GM23338 (cell line): ENCODE measurements at regions not wholly inside any gene's neighbourhood (a gene's known extent, or its start where the extent isn't known, plus 50 kb on each side); places are given as distances from the start of the nearest gene placed in this dataset. TPM values are rescaled to one million over a fixed set of nuclear protein-coding genes. Genes with fewer than 3 reads are reported as not detected.

ENCODE experiments used
- CTCF ChIP-seq, 2 experiments: fragments of 200-600 bp in 1 of 2; sonication (generic) in 1 of 2; conservative IDR thresholded peaks; 2 replicates each; pipeline versions ENCODE4 v1.5.1 to v1.6.1; 2016 to 2017; ENCODE audit warnings: antibody characterized with exemption in 2 of 2, low read depth in 2 of 2, mild to moderate bottlenecking in 2 of 2, moderate library complexity in 1 of 2
- ETS1 ChIP-seq: IDR thresholded peaks from 2 replicates; pipeline ENCODE4 v1.6.1; 2016; ENCODE audit warnings: antibody characterized with exemption
- REST ChIP-seq: IDR thresholded peaks from one replicate; pipeline ENCODE4 v1.6.1; 2018; ENCODE audit warnings: antibody characterized with exemption; ENCODE audit not compliant: unreplicated experiment
- small RNA-seq: library from RNA; depleted of rRNA; stranded (forward); fragments of <200 nt; gene quantifications from one replicate; pipeline ENCODE3, GENCODE V24; 2014; ENCODE audit warnings: low replicate concordance

GRCh38 chr2:88236666-88237065 is 66.5 kb downstream of the THNSL2 start (continued):
- TF ChIP-seq ETS1: no peak
- no peak for TF ChIP-seq CTCF (conservative IDR thresholded peaks at IDR 0.05; ENCODE audit: low read depth in 2 of 2)
- no peak for TF ChIP-seq REST

Small RNA genes in the stretch of these regions (small RNA-seq; reads per million reads assigned to genes)
- gene RF00026 (not detected), gene RNU6-1168P (not detected)
